Neural crest cell (in vitro differentiated cells): ENCODE measurements at regions not wholly inside any gene's neighbourhood (a gene's known extent, or its start where the extent isn't known, plus 50 kb on each side); places are given as distances from the start of the nearest gene placed in this dataset.
A peak's percentile ranks its signal among the peaks of the same experiment; 100 is the strongest.

Experiments used
- DNase-seq: peaks from one replicate; pipeline ENCODE4 v3.0.0; 2021; ENCODE audit warnings: low read depth, mixed read lengths, low spot score
- H3K27ac Mint-ChIP-seq: one replicate; pipeline ENCODE4 v1.8.0; 2021; ENCODE audit warnings: mild to moderate bottlenecking, mixed read lengths; ENCODE audit not compliant: unreplicated experiment
- H3K27me3 Mint-ChIP-seq: 2 replicates; pipeline ENCODE4 v1.8.0; 2021; ENCODE audit warnings: low read depth, mild to moderate bottlenecking, mixed read lengths
- H3K36me3 Mint-ChIP-seq: 2 replicates; pipeline ENCODE4 v1.8.0; 2021; ENCODE audit warnings: low read depth, mild to moderate bottlenecking, mixed read lengths
- H3K4me1 Mint-ChIP-seq: 2 replicates; pipeline ENCODE4 v1.8.0; 2021; ENCODE audit warnings: mixed read lengths
- H3K4me3 Mint-ChIP-seq: one replicate; pipeline ENCODE4 v1.8.0; 2021; ENCODE audit warnings: mild to moderate bottlenecking, mixed read lengths
- H3K9me3 Mint-ChIP-seq: 2 replicates; pipeline ENCODE4 v1.8.0; 2021; ENCODE audit warnings: mixed read lengths
- CTCF ChIP-seq: fragments of 200-600 bp; sonication (generic); conservative IDR thresholded peaks from 2 replicates; pipeline ENCODE4 v1.5.0; 2021; ENCODE audit warnings: antibody characterized with exemption, mild to moderate bottlenecking

GRCh38 chr18:76679945-76680344 lies 142.4 kb upstream of the ZNF236 start:
- Mint-ChIP-seq H3K27me3 (no peaks in the 10 kb centered on the region), H3K9me3 (no peaks in the 10 kb centered on the region), H3K4me3 (no peak overlapping the region), H3K4me1 (peaks cover 16% of the 10 kb centered on the region), H3K36me3 (no peaks in the 10 kb centered on the region), H3K27ac (peak overlapping the region; percentile 10)
- DNase-seq, result no peak
- no peak for TF ChIP-seq CTCF

GRCh38 chr18:76679259-76679658 lies 143.1 kb upstream of the ZNF236 start:
- Mint-ChIP-seq H3K27ac (no peak overlapping the region), H3K27me3 (no peaks in the 10 kb centered on the region), H3K36me3 (no peaks in the 10 kb centered on the region), H3K4me3 (no peak overlapping the region), H3K4me1 (peaks cover 16% of the 10 kb centered on the region), H3K9me3 (no peaks in the 10 kb centered on the region)
- TF ChIP-seq CTCF, result no peak
- no peak for DNase-seq

GRCh38 chr18:76678248-76678647 lies 144.1 kb upstream of the ZNF236 start:
- Mint-ChIP-seq H3K27me3 (no peaks in the 10 kb centered on the region), H3K27ac (no peak overlapping the region)

GRCh38 chr18:76674596-76674995 lies 147.8 kb upstream of the ZNF236 start:
- no peak for DNase-seq
- no peaks in the 10 kb centered on the region for H3K9me3 Mint-ChIP-seq
- H3K27me3 Mint-ChIP-seq, result no peaks in the 10 kb centered on the region
- H3K4me1 Mint-ChIP-seq, result peaks cover 8% of the 10 kb centered on the region
- H3K36me3 Mint-ChIP-seq, result no peaks in the 10 kb centered on the region
- no peak overlapping the region for H3K4me3 Mint-ChIP-seq
- H3K27ac Mint-ChIP-seq, result no peak overlapping the region
- TF ChIP-seq CTCF, result no peak

More at GRCh38 chr18:76678248-76678647, 144.1 kb upstream of the ZNF236 start:
- no peaks in the 10 kb centered on the region for H3K36me3 Mint-ChIP-seq
- no peak for DNase-seq
- no peak for TF ChIP-seq CTCF
- no peaks in the 10 kb centered on the region for H3K9me3 Mint-ChIP-seq
- no peak overlapping the region for H3K4me3 Mint-ChIP-seq
- peaks cover 16% of the 10 kb centered on the region for H3K4me1 Mint-ChIP-seq

- DNase-seq, result no peak
- no peaks in the 10 kb centered on the region for H3K9me3 Mint-ChIP-seq
- no peak overlapping the region for H3K4me3 Mint-ChIP-seq
- H3K4me1 Mint-ChIP-seq, result no peaks in the 10 kb centered on the region
- no peaks in the 10 kb centered on the region for H3K36me3 Mint-ChIP-seq
- no peak overlapping the region for H3K27ac Mint-ChIP-seq
- no peak for TF ChIP-seq CTCF
- H3K27me3 Mint-ChIP-seq, result no peaks in the 10 kb centered on the region
These were observed 148.8 kb upstream of the ZNF236 start for GRCh38 chr18:76673281-76674185.
